Fibroblast of pulmonary artery (primary cell): ENCODE measurements at regions not wholly inside any gene's neighbourhood (a gene's known extent, or its start where the extent isn't known, plus 50 kb on each side); places are given as distances from the start of the nearest gene placed in this dataset.

Source experiments
- DNase-seq: peaks from one replicate; pipeline ENCODE4 v3.0.0-alpha.2; 2010; ENCODE audit warnings: low read depth
- H3K4me3 ChIP-seq: replicated peaks from 2 replicates; pipeline ENCODE4 v1.5.1; 2011; ENCODE audit warnings: low read depth, mild to moderate bottlenecking, control low read depth, low read length, moderate library complexity
- TF ChIP-seq, protein P1 (sequence below): IDR thresholded peaks from 2 replicates; pipeline ENCODE4 v1.5.1; 2011; ENCODE audit warnings: mild to moderate bottlenecking, control low read depth, low read length, inconsistent platforms; ENCODE audit errors: missing control alignments

GRCh38 chr4:38426532-38426931 is 237.5 kb upstream of the KLF3 start:
- no peak for DNase-seq

DNA sequence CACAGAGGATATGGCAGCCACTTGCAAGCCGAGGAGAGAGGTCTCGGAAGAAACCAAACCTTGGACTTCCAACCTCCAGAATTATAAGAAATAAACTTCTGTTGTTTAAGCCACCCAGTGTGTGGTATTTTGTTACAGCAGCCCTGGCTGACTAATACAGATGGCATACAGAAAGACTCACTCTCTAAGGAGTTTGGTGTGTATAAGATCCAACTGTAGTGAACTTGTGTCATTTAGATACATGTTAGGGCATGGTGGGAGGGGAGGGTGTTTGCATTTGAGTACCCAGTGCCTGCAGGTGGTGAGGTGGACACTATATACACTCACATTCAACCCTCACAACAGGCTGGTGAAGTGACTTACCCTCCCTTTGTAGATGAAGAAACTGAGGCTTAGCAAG is 233.2 kb upstream of the KLF3 start:
- no peak overlapping the region for H3K4me3 ChIP-seq
- TF ChIP-seq, protein P1, sequence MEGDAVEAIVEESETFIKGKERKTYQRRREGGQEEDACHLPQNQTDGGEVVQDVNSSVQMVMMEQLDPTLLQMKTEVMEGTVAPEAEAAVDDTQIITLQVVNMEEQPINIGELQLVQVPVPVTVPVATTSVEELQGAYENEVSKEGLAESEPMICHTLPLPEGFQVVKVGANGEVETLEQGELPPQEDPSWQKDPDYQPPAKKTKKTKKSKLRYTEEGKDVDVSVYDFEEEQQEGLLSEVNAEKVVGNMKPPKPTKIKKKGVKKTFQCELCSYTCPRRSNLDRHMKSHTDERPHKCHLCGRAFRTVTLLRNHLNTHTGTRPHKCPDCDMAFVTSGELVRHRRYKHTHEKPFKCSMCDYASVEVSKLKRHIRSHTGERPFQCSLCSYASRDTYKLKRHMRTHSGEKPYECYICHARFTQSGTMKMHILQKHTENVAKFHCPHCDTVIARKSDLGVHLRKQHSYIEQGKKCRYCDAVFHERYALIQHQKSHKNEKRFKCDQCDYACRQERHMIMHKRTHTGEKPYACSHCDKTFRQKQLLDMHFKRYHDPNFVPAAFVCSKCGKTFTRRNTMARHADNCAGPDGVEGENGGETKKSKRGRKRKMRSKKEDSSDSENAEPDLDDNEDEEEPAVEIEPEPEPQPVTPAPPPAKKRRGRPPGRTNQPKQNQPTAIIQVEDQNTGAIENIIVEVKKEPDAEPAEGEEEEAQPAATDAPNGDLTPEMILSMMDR: no peak
- no peak for DNase-seq

More at GRCh38 chr4:38426532-38426931, 237.5 kb upstream of the KLF3 start:
- TF ChIP-seq, protein P1: no peak
- no peak overlapping the region for H3K4me3 ChIP-seq

GRCh38 chr4:38442073-38442788 is 221.8 kb upstream of the KLF3 start:
- TF ChIP-seq, protein P1: no peak
- DNase-seq: no peak
- no peak overlapping the region for H3K4me3 ChIP-seq

DNA sequence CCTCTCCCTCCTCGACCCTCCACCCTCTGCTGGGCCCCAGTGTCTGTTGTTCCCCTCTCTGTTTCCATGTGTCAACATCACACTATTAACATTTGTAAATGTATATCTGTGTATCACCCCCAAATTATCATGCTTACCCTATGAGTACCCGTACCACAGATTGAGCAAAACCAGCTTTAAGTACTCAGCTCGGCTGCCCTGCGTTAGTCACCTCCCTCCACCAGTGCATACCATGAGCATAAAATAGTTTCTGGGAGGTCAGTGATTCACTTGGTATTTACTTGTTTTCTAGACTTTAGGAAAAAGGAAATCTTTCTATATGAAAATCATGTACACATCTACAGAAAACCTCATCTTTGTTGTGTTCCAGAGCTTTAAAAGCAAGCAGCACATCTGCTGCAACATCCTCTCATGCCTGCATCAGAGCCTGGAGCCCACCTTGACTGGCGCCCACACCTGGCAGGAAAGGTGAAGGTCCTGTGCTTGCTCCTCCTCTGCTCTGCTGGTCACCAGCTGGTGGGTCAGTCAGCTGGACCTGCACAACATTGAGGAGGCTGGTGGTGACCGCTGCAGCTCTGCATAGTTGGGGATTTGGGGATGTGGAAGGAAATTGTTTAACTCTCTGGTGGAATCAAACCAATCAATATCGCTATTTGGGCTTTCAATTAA is 214.4 kb upstream of the KLF3 start:
- no peak for DNase-seq
- TF ChIP-seq, protein P1: no peak
- no peak overlapping the region for H3K4me3 ChIP-seq

DNA sequence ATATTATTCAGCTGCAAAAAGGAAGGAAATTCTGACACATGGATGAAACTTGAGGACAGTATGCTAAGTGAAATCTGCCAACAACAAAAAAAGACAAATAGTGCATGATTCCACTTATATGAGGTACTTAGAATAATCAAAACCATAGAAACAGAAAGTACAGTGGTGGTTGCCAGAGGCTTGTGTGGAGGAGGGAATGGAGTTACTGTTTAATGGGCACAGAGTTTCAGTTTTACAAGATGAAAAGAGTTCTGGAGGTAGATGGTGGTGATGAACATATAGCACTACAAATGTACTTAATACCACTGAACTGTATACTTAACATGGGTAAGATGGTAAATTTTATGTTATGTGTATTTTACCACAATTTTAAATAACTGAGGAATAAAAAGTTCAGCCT is 212.0 kb upstream of the KLF3 start:
- H3K4me3 ChIP-seq: no peak overlapping the region
- no peak for DNase-seq
- TF ChIP-seq, protein P1: no peak

- DNase-seq: no peak
- TF ChIP-seq, protein P1: no peak
- no peak overlapping the region for H3K4me3 ChIP-seq
Measured at GRCh38 chr4:38452542-38452941, 211.5 kb upstream of the KLF3 start.

- no peak for DNase-seq
- TF ChIP-seq, protein P1: no peak
- no peak overlapping the region for H3K4me3 ChIP-seq
Measured at GRCh38 chr4:38453253-38453881, 210.6 kb upstream of the KLF3 start.
